KBM-7 (cell line): ENCODE measurements at regions not wholly inside any gene's neighbourhood (a gene's known extent, or its start where the extent isn't known, plus 50 kb on each side); places are given as distances from the start of the nearest gene placed in this dataset.
A peak's percentile ranks its signal among the peaks of the same experiment; 100 is the strongest.

Experiments used
- DNase-seq: peaks from one replicate; pipeline ENCODE4 v3.0.0-alpha.2; 2015
- in situ Hi-C: fragments of 300-500 bp; cut with MboI; formaldehyde crosslinking; loops from 2 replicates; pipeline ENCODE4 v1.14.3; 2020; ENCODE audit warnings: low sequenced_read_pairs, low pct_unique_long_range_greater_than_20kb, mixed read lengths

GRCh38 chr10:7507887-7508726, 97.3 kb upstream of the SFMBT2 start:
- in situ Hi-C loops, result no loop called here
- no peak for DNase-seq

GRCh38 chr10:7506571-7506970, 95.7 kb upstream of the SFMBT2 start:
- no peak for DNase-seq
- in situ Hi-C loops, result no loop called here

GRCh38 chr10:7505196-7505595, 94.4 kb upstream of the SFMBT2 start:
- in situ Hi-C loops, result no loop called here

GRCh38 chr10:7503190-7503589, 92.4 kb upstream of the SFMBT2 start:
- no peak for DNase-seq

More at GRCh38 chr10:7505196-7505595, 94.4 kb upstream of the SFMBT2 start:
- no peak for DNase-seq

GRCh38 chr10:7501157-7501556, 90.3 kb upstream of the SFMBT2 start:
- in situ Hi-C loops, result no loop called here
- no peak for DNase-seq

More at GRCh38 chr10:7503190-7503589, 92.4 kb upstream of the SFMBT2 start:
- in situ Hi-C loops, result no loop called here

- in situ Hi-C loops, result no loop called here
- no peak for DNase-seq
These were observed 87.3 kb upstream of the SFMBT2 start for GRCh38 chr10:7498111-7498510.

- in situ Hi-C loops, result no loop called here
- DNase-seq, result no peak
These were observed 83.2 kb upstream of the SFMBT2 start for GRCh38 chr10:7493996-7494395.

- in situ Hi-C loops, result no loop called here
- no peak for DNase-seq
These were observed 81.8 kb upstream of the SFMBT2 start for GRCh38 chr10:7492660-7493046.

GRCh38 chr10:7491949-7492659, 81.3 kb upstream of the SFMBT2 start:
- in situ Hi-C loops, result no loop called here

GRCh38 chr10:7491230-7491629, 80.4 kb upstream of the SFMBT2 start:
- in situ Hi-C loops, result no loop called here

More at GRCh38 chr10:7491949-7492659, 81.3 kb upstream of the SFMBT2 start:
- DNase-seq, result no peak

GRCh38 chr10:7488418-7488829, 77.6 kb upstream of the SFMBT2 start:
- in situ Hi-C loops, result no loop called here
- DNase-seq, result no peak

More at GRCh38 chr10:7491230-7491629, 80.4 kb upstream of the SFMBT2 start:
- DNase-seq, result no peak

GRCh38 chr10:7487528-7487927, 76.7 kb upstream of the SFMBT2 start:
- DNase-seq, result no peak
- in situ Hi-C loops, result no loop called here

- in situ Hi-C loops, result no loop called here
- DNase-seq, result no peak
These were observed 75.7 kb upstream of the SFMBT2 start for GRCh38 chr10:7486528-7486927.

GRCh38 chr10:7485799-7486198, 75.0 kb upstream of the SFMBT2 start:
- in situ Hi-C loops, result no loop called here
- DNase-seq, result no peak

- DNase-seq, result no peak
- in situ Hi-C loops, result no loop called here
These were observed 74.4 kb upstream of the SFMBT2 start for GRCh38 chr10:7485244-7485556.

GRCh38 chr10:7484456-7485243, 73.8 kb upstream of the SFMBT2 start:
- no peak for DNase-seq
- in situ Hi-C loops, result no loop called here

- DNase-seq, result no peak
- in situ Hi-C loops, result no loop called here
These were observed 73.0 kb upstream of the SFMBT2 start for GRCh38 chr10:7483848-7484247.

GRCh38 chr10:7482992-7483391, 72.2 kb upstream of the SFMBT2 start:
- in situ Hi-C loops, result no loop called here
- DNase-seq, result no peak

- in situ Hi-C loops, result no loop called here
- peak; percentile 11 for DNase-seq
These were observed 70.5 kb upstream of the SFMBT2 start for GRCh38 chr10:7481368-7481765.
